A673 (cell line): ENCODE measurements at regions not wholly inside any gene's neighbourhood (a gene's known extent, or its start where the extent isn't known, plus 50 kb on each side); places are given as distances from the start of the nearest gene placed in this dataset.

Source experiments
- BruUV-seq: library from RNA; stranded (reverse); fragments of 400-500 nt; replicated peaks from 2 replicates; lab custom pipeline; 2021; lab: Mats Ljungman, UMichigan
- CTCF ChIA-PET: fragments of 300-600 bp; sonication (Branson Sonifier 250); formaldehyde crosslinking; loops from one replicate; lab custom pipeline; 2022; ENCODE audit warnings: antibody characterized with exemption; lab: Charles Lee
- POLR2A ChIA-PET: fragments of 300-600 bp; sonication (Branson Sonifier 250); formaldehyde crosslinking; loops from one replicate; lab custom pipeline; 2022; ENCODE audit warnings: antibody characterized with exemption; ENCODE audit not compliant: low non-redundant PET; lab: Charles Lee
- DNase-seq: peaks from one replicate; pipeline ENCODE4 v3.0.0-alpha.2; 2015; ENCODE audit warnings: low spot score
- H3K27ac ChIP-seq: fragments of 200-600 bp; sonication (generic); 2 replicates; pipeline ENCODE4 v1.5.1; 2016; ENCODE audit warnings: mixed run types, low read depth, mild to moderate bottlenecking, mixed read lengths, antibody characterized with exemption, low read length; ENCODE audit not compliant: poor library complexity, severe bottlenecking
- H3K27me3 ChIP-seq: fragments of 200-600 bp; sonication (generic); replicated peaks from 2 replicates; pipeline ENCODE4 v1.6.1; 2017; ENCODE audit warnings: mixed run types, low read depth, mild to moderate bottlenecking, mixed read lengths, antibody characterized with exemption, low read length; ENCODE audit not compliant: insufficient read depth, poor library complexity
- H3K36me3 ChIP-seq: fragments of 200-600 bp; sonication (generic); 2 replicates; pipeline ENCODE4 v1.6.1; 2016; ENCODE audit warnings: mixed run types, mild to moderate bottlenecking, mixed read lengths, antibody characterized with exemption, low read length; ENCODE audit not compliant: insufficient read depth, poor library complexity, severe bottlenecking
- H3K4me1 ChIP-seq: fragments of 200-600 bp; sonication (generic); 2 replicates; pipeline ENCODE4 v1.6.1; 2017; ENCODE audit warnings: mixed run types, mild to moderate bottlenecking, mixed read lengths, antibody characterized with exemption, low read length; ENCODE audit not compliant: insufficient read depth, poor library complexity, severe bottlenecking
- H3K4me3 ChIP-seq: fragments of 200-600 bp; sonication (generic); 2 replicates; pipeline ENCODE4 v1.5.1; 2016; ENCODE audit warnings: low read depth, mixed run types, mild to moderate bottlenecking, mixed read lengths, low read length; ENCODE audit not compliant: poor library complexity, severe bottlenecking
- H3K9me3 ChIP-seq: fragments of 200-600 bp; sonication (generic); 2 replicates; pipeline ENCODE4 v1.6.1; 2016; ENCODE audit warnings: mixed run types, low read depth, mild to moderate bottlenecking, mixed read lengths, antibody characterized with exemption, low read length; ENCODE audit not compliant: poor library complexity, severe bottlenecking
- CTCF ChIP-seq: fragments of 300-800, 200-600 bp; sonication (generic); conservative IDR thresholded peaks from 2 replicates; pipeline ENCODE4 v1.5.1; 2017; ENCODE audit warnings: low read depth, mild to moderate bottlenecking, antibody characterized with exemption, low read length, moderate library complexity, mixed read lengths
- EZH2 ChIP-seq: fragments of 200-600 bp; sonication (generic); IDR thresholded peaks from 2 replicates; pipeline ENCODE4 v1.6.1; 2017; ENCODE audit warnings: borderline replicate concordance, low read depth, mild to moderate bottlenecking, mixed read lengths, antibody characterized with exemption, low read length; ENCODE audit not compliant: poor library complexity, severe bottlenecking
- intact Hi-C: fragments of 100-400 bp; cut with micrococcal nuclease; formaldehyde crosslinking; loops from one replicate; pipeline ENCODE4 v1.10.0; 2022; ENCODE audit not compliant: unreplicated experiment

GRCh38 chr5:167790462-167791260 is 500.8 kb upstream of the WWC1 start:
- DNase-seq, result no peak
- TF ChIP-seq EZH2 (no peak), CTCF (no peak)
- no peaks in the 10 kb centered on the region for H3K27me3 ChIP-seq
- no peak overlapping the region for H3K27ac ChIP-seq
- ChIA-PET CTCF (no interaction called here), POLR2A (no interaction called here)
- H3K4me1 ChIP-seq, result peaks cover 24% of the 10 kb centered on the region
- intact Hi-C loops, result no loop called here
- no peaks in the 10 kb centered on the region for H3K9me3 ChIP-seq
- BruUV-seq, result no TSS peak
- H3K4me3 ChIP-seq, result no peak overlapping the region
- no peaks in the 10 kb centered on the region for H3K36me3 ChIP-seq

GRCh38 chr5:167792514-167792913 is 498.9 kb upstream of the WWC1 start:
- peak; percentile 62 for DNase-seq
- no peaks in the 10 kb centered on the region for H3K9me3 ChIP-seq
- peaks cover 15% of the 10 kb centered on the region for H3K4me1 ChIP-seq
- H3K36me3 ChIP-seq, result no peaks in the 10 kb centered on the region
- ChIA-PET POLR2A (interaction anchor here (0.7 kb wide), 1 partner anchor 11 kb away, joined by 7 read pairs; no protein-coding TSS in a partner anchor), CTCF (no interaction called here)
- H3K27me3 ChIP-seq, result no peaks in the 10 kb centered on the region
- no peak overlapping the region for H3K27ac ChIP-seq
- intact Hi-C loops, result no loop called here
- TF ChIP-seq CTCF, result no peak
- TF ChIP-seq EZH2, result no peak
- H3K4me3 ChIP-seq, result no peak overlapping the region
- BruUV-seq, result no TSS peak

- no peaks in the 10 kb centered on the region for H3K27me3 ChIP-seq
- CTCF ChIA-PET, result no interaction called here
- TF ChIP-seq EZH2 (no peak), CTCF (no peak)
- H3K9me3 ChIP-seq, result no peaks in the 10 kb centered on the region
- no peak overlapping the region for H3K4me3 ChIP-seq
- peaks cover 8% of the 10 kb centered on the region for H3K4me1 ChIP-seq
- H3K27ac ChIP-seq, result no peak overlapping the region
- no TSS peak for BruUV-seq
- H3K36me3 ChIP-seq, result no peaks in the 10 kb centered on the region
- no peak for DNase-seq
- intact Hi-C loops, result no loop called here
- POLR2A ChIA-PET, result interaction anchor here (0.6 kb wide), 1 partner anchor 218 kb away, joined by 6 read pairs; no protein-coding TSS in a partner anchor
Observed at GRCh38 chr5:167793700-167794099, 497.7 kb upstream of the WWC1 start.
